ENCODE measurements at regions not wholly inside any gene's neighbourhood (a gene's known extent, or its start where the extent isn't known, plus 50 kb on each side); places are given as distances from the start of the nearest gene placed in this dataset.

DNA sequence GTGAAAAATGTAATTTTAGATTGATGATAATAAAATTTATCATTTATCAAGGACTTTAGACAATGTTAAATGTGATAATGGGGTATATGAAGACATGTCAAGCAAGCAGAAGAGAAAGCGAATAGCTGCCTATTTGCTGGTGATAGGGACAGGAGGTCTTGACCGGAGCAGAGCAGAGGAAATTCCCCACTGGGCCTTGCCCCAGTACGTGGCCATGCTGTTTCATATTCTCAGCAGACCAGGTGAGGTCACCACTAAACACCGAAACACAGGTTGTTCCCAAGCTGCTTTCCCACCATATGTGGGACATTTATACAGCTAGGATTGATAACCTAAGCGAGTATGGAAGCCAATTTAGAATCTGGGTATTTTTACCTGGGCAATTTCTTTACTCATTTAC, 1629.6 kb downstream of the FAM181B start:
- Histone ChIP-seq H3K36me3 (ENCODE audit: control insufficient read depth, insufficient read depth, low read length) (no peaks in the 10 kb centered on the region), H3K4me3 (ENCODE audit: low read depth, low read length) (no peak overlapping the region), H3K27me3 (ENCODE audit: control insufficient read depth, insufficient read depth, low read length) (no peaks in the 10 kb centered on the region)
- no peak for DNase-seq (ENCODE audit: low read depth)
- TF ChIP-seq, protein P1, sequence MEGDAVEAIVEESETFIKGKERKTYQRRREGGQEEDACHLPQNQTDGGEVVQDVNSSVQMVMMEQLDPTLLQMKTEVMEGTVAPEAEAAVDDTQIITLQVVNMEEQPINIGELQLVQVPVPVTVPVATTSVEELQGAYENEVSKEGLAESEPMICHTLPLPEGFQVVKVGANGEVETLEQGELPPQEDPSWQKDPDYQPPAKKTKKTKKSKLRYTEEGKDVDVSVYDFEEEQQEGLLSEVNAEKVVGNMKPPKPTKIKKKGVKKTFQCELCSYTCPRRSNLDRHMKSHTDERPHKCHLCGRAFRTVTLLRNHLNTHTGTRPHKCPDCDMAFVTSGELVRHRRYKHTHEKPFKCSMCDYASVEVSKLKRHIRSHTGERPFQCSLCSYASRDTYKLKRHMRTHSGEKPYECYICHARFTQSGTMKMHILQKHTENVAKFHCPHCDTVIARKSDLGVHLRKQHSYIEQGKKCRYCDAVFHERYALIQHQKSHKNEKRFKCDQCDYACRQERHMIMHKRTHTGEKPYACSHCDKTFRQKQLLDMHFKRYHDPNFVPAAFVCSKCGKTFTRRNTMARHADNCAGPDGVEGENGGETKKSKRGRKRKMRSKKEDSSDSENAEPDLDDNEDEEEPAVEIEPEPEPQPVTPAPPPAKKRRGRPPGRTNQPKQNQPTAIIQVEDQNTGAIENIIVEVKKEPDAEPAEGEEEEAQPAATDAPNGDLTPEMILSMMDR (IDR thresholded peaks at IDR 0.05; ENCODE audit: insufficient read depth, low read length, poor library complexity, severe bottlenecking), result no peak

DNA sequence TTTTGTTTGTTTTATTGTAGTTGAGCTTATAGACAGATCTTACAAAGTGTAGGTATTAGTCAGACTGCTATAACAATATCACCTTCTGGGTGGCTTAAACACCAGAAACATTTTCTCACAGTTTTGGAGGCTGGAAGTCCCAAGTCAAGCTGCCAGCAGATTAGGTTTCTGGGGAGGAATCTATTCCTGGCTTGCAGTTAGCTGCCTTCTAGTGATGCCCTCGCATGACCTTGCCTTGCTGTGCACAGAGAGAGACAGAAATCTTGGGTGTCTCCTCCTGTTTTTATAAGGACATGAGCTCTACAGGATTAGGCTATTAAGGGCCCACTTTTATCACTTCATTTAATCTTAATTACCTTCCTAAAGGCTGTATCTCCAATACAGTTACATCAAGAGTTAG, 1635.2 kb downstream of the FAM181B start:
- TF ChIP-seq, protein P1 (IDR thresholded peaks at IDR 0.05; ENCODE audit: insufficient read depth, low read length, poor library complexity, severe bottlenecking), result no peak
- Histone ChIP-seq H3K27me3 (ENCODE audit: control insufficient read depth, insufficient read depth, low read length) (no peaks in the 10 kb centered on the region), H3K4me3 (ENCODE audit: low read depth, low read length) (no peak overlapping the region), H3K36me3 (ENCODE audit: control insufficient read depth, insufficient read depth, low read length) (no peaks in the 10 kb centered on the region)
- no peak for DNase-seq (ENCODE audit: low read depth)

DNA sequence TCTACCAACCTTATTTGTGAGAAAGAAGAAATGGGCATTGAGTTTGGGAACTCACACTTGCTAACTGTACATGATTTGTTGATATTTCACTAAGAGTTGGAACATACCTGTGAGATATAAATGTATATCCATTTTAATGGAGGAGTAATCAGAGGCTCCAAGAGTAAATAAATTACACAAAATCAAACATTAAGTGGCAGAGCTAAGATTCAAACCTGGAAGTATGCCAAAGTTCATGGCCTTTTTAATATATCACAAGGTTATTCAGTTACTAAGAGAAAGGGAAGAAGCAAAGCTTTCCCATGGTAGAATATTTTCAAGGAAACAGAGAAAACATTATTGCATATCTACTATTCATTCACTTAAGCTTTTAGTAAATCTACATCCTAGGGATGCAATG, 1641.1 kb downstream of the FAM181B start:
- Histone ChIP-seq H3K4me3 (ENCODE audit: low read depth, low read length) (no peak overlapping the region), H3K36me3 (ENCODE audit: control insufficient read depth, insufficient read depth, low read length) (no peaks in the 10 kb centered on the region), H3K27me3 (ENCODE audit: control insufficient read depth, insufficient read depth, low read length) (no peaks in the 10 kb centered on the region)
- DNase-seq (ENCODE audit: low read depth), result no peak
- TF ChIP-seq, protein P1 (IDR thresholded peaks at IDR 0.05; ENCODE audit: insufficient read depth, low read length, poor library complexity, severe bottlenecking), result no peak

DNA sequence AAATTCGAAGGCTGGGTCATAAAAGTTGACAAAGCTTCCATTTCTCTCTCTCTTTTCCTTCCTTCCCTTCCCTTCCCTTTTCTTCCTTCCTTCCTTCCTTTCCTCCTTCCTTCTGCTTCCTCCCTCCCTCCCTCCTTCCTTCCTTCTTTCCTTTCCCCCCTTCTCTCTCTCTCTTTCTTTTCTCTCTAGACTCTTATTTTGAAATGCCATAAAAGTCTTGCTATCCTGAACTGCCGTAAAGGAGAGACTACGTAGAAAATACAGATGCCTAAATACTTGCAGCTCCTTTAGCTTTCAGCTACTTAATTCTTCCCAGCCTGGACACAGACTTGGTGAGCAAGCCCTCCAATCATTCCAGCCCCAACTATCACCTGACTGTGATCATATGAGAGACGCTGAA, 1644.4 kb downstream of the FAM181B start:
- TF ChIP-seq, protein P1 (IDR thresholded peaks at IDR 0.05; ENCODE audit: insufficient read depth, low read length, poor library complexity, severe bottlenecking), result no peak
- Histone ChIP-seq H3K4me3 (ENCODE audit: low read depth, low read length) (no peak overlapping the region), H3K27me3 (ENCODE audit: control insufficient read depth, insufficient read depth, low read length) (no peaks in the 10 kb centered on the region), H3K36me3 (ENCODE audit: control insufficient read depth, insufficient read depth, low read length) (no peaks in the 10 kb centered on the region)
- DNase-seq (ENCODE audit: low read depth), result no peak

DNA sequence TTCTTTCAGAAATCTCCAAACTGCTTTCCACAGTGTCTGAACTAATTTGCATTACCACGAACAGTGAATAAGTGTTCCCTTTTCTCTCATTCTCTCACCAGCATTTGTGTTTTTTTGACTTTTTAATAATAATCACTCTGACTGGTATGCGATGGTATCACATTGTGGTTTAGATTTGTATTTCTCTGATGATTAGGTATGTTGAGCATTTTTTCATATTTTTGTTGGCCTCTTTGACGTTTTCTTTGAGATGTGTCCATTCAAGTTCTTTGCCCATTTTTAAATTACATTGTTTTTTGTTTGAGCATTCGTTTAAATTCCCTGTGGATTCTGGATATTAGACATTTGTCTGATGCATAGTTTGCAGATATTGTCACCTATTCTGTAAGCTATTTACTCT, 1639.6 kb upstream of the TENM4 start:
- TF ChIP-seq, protein P1 (IDR thresholded peaks at IDR 0.05; ENCODE audit: insufficient read depth, low read length, poor library complexity, severe bottlenecking), result no peak
- Histone ChIP-seq H3K27me3 (ENCODE audit: control insufficient read depth, insufficient read depth, low read length) (no peaks in the 10 kb centered on the region), H3K4me3 (ENCODE audit: low read depth, low read length) (no peak overlapping the region), H3K36me3 (ENCODE audit: control insufficient read depth, insufficient read depth, low read length) (no peaks in the 10 kb centered on the region)
- no peak for DNase-seq (ENCODE audit: low read depth)

DNA sequence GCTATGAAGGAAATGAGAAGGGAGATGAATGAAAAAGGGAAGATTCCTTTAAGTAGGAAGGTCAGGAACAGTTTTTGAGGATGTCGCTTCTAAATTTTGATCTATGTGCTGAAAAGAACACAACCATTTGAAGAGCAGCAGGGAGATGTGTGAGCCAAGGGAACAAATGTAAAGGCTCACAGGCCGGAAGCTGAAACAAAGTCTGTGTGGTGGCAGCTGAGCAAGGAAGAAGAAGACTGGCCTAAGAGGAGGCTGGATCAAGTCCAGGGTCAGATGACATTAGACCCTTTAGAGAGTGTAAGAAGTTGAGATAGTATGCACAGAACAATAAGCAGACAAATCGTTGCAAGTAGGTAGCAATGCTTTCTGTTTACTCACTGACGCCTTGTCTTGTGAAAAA, 1631.4 kb upstream of the TENM4 start:
- no peak overlapping the region for H3K4me3 ChIP-seq (ENCODE audit: low read depth, low read length)
- TF ChIP-seq, protein P1 (IDR thresholded peaks at IDR 0.05; ENCODE audit: insufficient read depth, low read length, poor library complexity, severe bottlenecking), result no peak
- no peak for DNase-seq (ENCODE audit: low read depth)
- H3K27me3 ChIP-seq (ENCODE audit: control insufficient read depth, insufficient read depth, low read length), result no peaks in the 10 kb centered on the region
- H3K36me3 ChIP-seq (ENCODE audit: control insufficient read depth, insufficient read depth, low read length), result no peaks in the 10 kb centered on the region
